Endothelial cell of umbilical vein (primary cell): ENCODE measurements at regions not wholly inside any gene's neighbourhood (a gene's known extent, or its start where the extent isn't known, plus 50 kb on each side); places are given as distances from the start of the nearest gene placed in this dataset.

Source experiments
- BruUV-seq: library from RNA; stranded (reverse); fragments of 400-500 nt; replicated peaks from 2 replicates; lab custom pipeline; 2021; lab: Mats Ljungman, UMichigan
- CTCF ChIA-PET: fragments of 300-600, 350-600 bp; sonication (Branson Sonifier 250); formaldehyde crosslinking; loops from one replicate; lab custom pipeline; 2021; ENCODE audit warnings: antibody characterized with exemption, inconsistent platforms; lab: Charles Lee
- POLR2A ChIA-PET: fragments of 300-600, 350-600 bp; sonication (Branson Sonifier 250); formaldehyde crosslinking; loops from one replicate; lab custom pipeline; 2021; ENCODE audit warnings: antibody characterized with exemption, inconsistent platforms; lab: Charles Lee
- DNase-seq: peaks from one replicate; pipeline ENCODE4 v3.0.0-alpha.2; 2011; ENCODE audit warnings: low read depth, low spot score
- FAIRE-seq: peaks from 2 replicates; lab custom pipeline; 2011; peaks lifted over from hg19 to GRCh38; lab: Jason Lieb, UNC
- H2AFZ ChIP-seq: 2 replicates; pipeline ENCODE4 v1.6.0; 2012; ENCODE audit warnings: low read depth, low read length, control low read depth, inconsistent platforms
- H3K27ac ChIP-seq: 2 replicates; pipeline ENCODE4 v1.5.1; 2011; ENCODE audit warnings: low read depth, mild to moderate bottlenecking, control low read depth, low read length, moderate library complexity; ENCODE audit not compliant: insufficient read depth
- H3K27me3 ChIP-seq, 2 experiments: 2 replicates each; pipeline versions ENCODE4 v1.6.0 to v1.6.1; 2011; ENCODE audit warnings: low read length in 2 of 2, mixed read lengths in 1 of 2; ENCODE audit not compliant: control insufficient read depth in 2 of 2, insufficient read depth in 2 of 2
- H3K36me3 ChIP-seq, 2 experiments: 2 replicates in 1 of 2; 3 replicates in 1 of 2; pipeline ENCODE4 v1.5.1; 2011; ENCODE audit warnings: low read length in 2 of 2, mild to moderate bottlenecking in 1 of 2, moderate library complexity in 1 of 2; ENCODE audit not compliant: control insufficient read depth in 2 of 2, insufficient read depth in 2 of 2; ENCODE audit errors: extremely low read depth in 1 of 2
- H3K4me1 ChIP-seq: 3 replicates; pipeline ENCODE4 v1.5.1; 2011; ENCODE audit warnings: mild to moderate bottlenecking, low read length; ENCODE audit not compliant: control insufficient read depth, insufficient read depth; ENCODE audit errors: extremely low read depth
- H3K4me2 ChIP-seq: 2 replicates; pipeline ENCODE4 v1.6.1; 2011; ENCODE audit warnings: low read length, control low read depth, mixed read lengths; ENCODE audit not compliant: insufficient read depth
- H3K4me3 ChIP-seq, 3 experiments: fragments of 200-600 bp in 1 of 3; sonication (generic), shearing (Covaris generic) in 1 of 3; replicated peaks in 1 of 3; 2 replicates each; pipeline ENCODE4 v1.5.1; 2011 to 2016; ENCODE audit warnings: control low read depth in 3 of 3, low read length in 3 of 3, mild to moderate bottlenecking in 2 of 3, inconsistent platforms in 1 of 3, low read depth in 1 of 3, moderate library complexity in 1 of 3; ENCODE audit not compliant: insufficient read depth in 1 of 3
- H3K79me2 ChIP-seq: 2 replicates; pipeline ENCODE4 v1.6.0; 2012; ENCODE audit warnings: low read length, inconsistent platforms; ENCODE audit not compliant: control insufficient read depth, insufficient read depth
- H3K9ac ChIP-seq: replicated peaks from 2 replicates; pipeline ENCODE3; 2011; ENCODE audit warnings: low read length, control low read depth; ENCODE audit not compliant: insufficient read depth; ENCODE audit errors: extremely low read depth
- H3K9me1 ChIP-seq: replicated peaks from 3 replicates; pipeline ENCODE4 v1.6.0; 2011; ENCODE audit warnings: mild to moderate bottlenecking, low read length; ENCODE audit not compliant: control insufficient read depth, insufficient read depth; ENCODE audit errors: extremely low read depth
- H3K9me3 ChIP-seq: replicated peaks from 2 replicates; pipeline ENCODE4 v1.5.1; 2012; ENCODE audit warnings: low read length, inconsistent platforms; ENCODE audit not compliant: control insufficient read depth, insufficient read depth
- H4K20me1 ChIP-seq: replicated peaks from 2 replicates; pipeline ENCODE3; 2011; ENCODE audit warnings: mild to moderate bottlenecking, low read length; ENCODE audit not compliant: control insufficient read depth, insufficient read depth; ENCODE audit errors: extremely low read depth
- CTCF ChIP-seq, 2 donors: IDR thresholded peaks; 1 replicate in 1 of 2; 2 replicates in 1 of 2; pipeline ENCODE4 v1.5.1; 2011; ENCODE audit warnings: low read length in 2 of 2, mild to moderate bottlenecking in 2 of 2, moderate library complexity in 2 of 2, control low read depth in 1 of 2, inconsistent platforms in 1 of 2, low read depth in 1 of 2; ENCODE audit not compliant: insufficient read depth in 1 of 2; ENCODE audit errors: extremely low read depth in 1 of 2
- EZH2 ChIP-seq: IDR thresholded peaks from 2 replicates; pipeline ENCODE4 v1.6.1; 2012; ENCODE audit warnings: borderline replicate concordance, low read depth, mild to moderate bottlenecking, moderate library complexity, low read length, inconsistent platforms; ENCODE audit not compliant: severe bottlenecking
- FOS ChIP-seq: IDR thresholded peaks from 2 replicates; pipeline ENCODE4 v1.6.1; 2011; ENCODE audit warnings: mild to moderate bottlenecking, low read length, moderate library complexity, borderline replicate concordance; ENCODE audit not compliant: insufficient read depth
- GATA2 ChIP-seq: IDR thresholded peaks from 2 replicates; pipeline ENCODE4 v1.7.0; 2011; ENCODE audit warnings: low read depth, mild to moderate bottlenecking, moderate library complexity, mixed read lengths, low read length; ENCODE audit not compliant: insufficient read length, insufficient read depth
- JUN ChIP-seq: IDR thresholded peaks from 2 replicates; pipeline ENCODE4 v1.6.1; 2011; ENCODE audit warnings: borderline replicate concordance, low read depth; ENCODE audit not compliant: insufficient read length, insufficient read depth
- MYC ChIP-seq: IDR thresholded peaks from one replicate; pipeline ENCODE4 v1.6.1; 2011; ENCODE audit warnings: mild to moderate bottlenecking, low read depth, low read length
- POLR2A ChIP-seq: IDR thresholded peaks from 2 replicates; pipeline ENCODE4 v1.6.1; 2012; ENCODE audit warnings: low read depth, mild to moderate bottlenecking, control low read depth, low read length
- POLR2AphosphoS5 ChIP-seq: IDR thresholded peaks from 2 replicates; pipeline ENCODE4 v1.6.1; 2012; ENCODE audit warnings: low read depth, mild to moderate bottlenecking, control low read depth, low read length, moderate library complexity; ENCODE audit not compliant: insufficient read depth
- dilution Hi-C: fragments of 300-500 bp; cut with MboI; formaldehyde crosslinking; loops from one replicate; pipeline ENCODE4 v1.15.0; 2019; ENCODE audit warnings: low sequenced_read_pairs; ENCODE audit not compliant: extremely low pct_ligation_motif_present
- intact Hi-C: fragments of 100-400 bp; cut with micrococcal nuclease; formaldehyde crosslinking; loops from one replicate; pipeline ENCODE4 v1.10.0; 2022
- TF ChIP-seq, protein P1 (sequence below): IDR thresholded peaks from 2 replicates; pipeline ENCODE4 v1.6.1; 2011; ENCODE audit not compliant: insufficient read depth, insufficient read length

GRCh38 chr10:121235692-121236091 lies 362.6 kb downstream of the FGFR2 start:
- ChIA-PET POLR2A (no interaction called here), CTCF (no interaction called here)
- TF ChIP-seq JUN (no peak), MYC (no peak), CTCF (IDR thresholded peaks at IDR 0.05; ENCODE audit: extremely low read depth in 1 of 2, insufficient read depth in 1 of 2, low read depth in 1 of 2, low read length in 2 of 2) (no peak), POLR2AphosphoS5 (no peak), EZH2 (no peak), POLR2A (no peak), GATA2 (no peak), FOS (no peak)
- TF ChIP-seq, protein P1, sequence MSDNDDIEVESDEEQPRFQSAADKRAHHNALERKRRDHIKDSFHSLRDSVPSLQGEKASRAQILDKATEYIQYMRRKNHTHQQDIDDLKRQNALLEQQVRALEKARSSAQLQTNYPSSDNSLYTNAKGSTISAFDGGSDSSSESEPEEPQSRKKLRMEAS = no peak
- no peak overlapping the region for H3K4me2 ChIP-seq
- no peaks in the 10 kb centered on the region for H4K20me1 ChIP-seq
- FAIRE-seq (no peak), DNase-seq (no peak)
- H3K36me3 ChIP-seq = no peaks in the 10 kb centered on the region
- H3K27me3 ChIP-seq = no peaks in the 10 kb centered on the region
- H3K27ac ChIP-seq = no peak overlapping the region
- H3K9ac ChIP-seq = no peak overlapping the region
- dilution Hi-C loops = no loop called here
- peaks cover 2% of the 10 kb centered on the region for H3K9me3 ChIP-seq
- H3K4me1 ChIP-seq = no peaks in the 10 kb centered on the region
- no peak overlapping the region for H2AFZ ChIP-seq
- H3K9me1 ChIP-seq = no peaks in the 10 kb centered on the region
- BruUV-seq = no TSS peak
- intact Hi-C loops = no loop called here
- H3K4me3 ChIP-seq = no peak overlapping the region
- no peaks in the 10 kb centered on the region for H3K79me2 ChIP-seq
